A549 (cell line): ENCODE measurements at regions not wholly inside any gene's neighbourhood (a gene's known extent, or its start where the extent isn't known, plus 50 kb on each side); places are given as distances from the start of the nearest gene placed in this dataset.

Source experiments
- ATAC-seq, 2 experiments: fragments of 200-7000 bp in 1 of 2; fragments of >200 bp in 1 of 2; cut with Nextera tagmentation in 1 of 2; cut with Tn5 transposase in 1 of 2; 3 replicates each; pipeline versions ENCODE4 v1.8.0 to v1.9.1; 2018 to 2020; ENCODE audit warnings: mild to moderate bottlenecking in 1 of 2, moderate library complexity in 1 of 2
- CTCF ChIA-PET: fragments of 300-600 bp; sonication (Branson Sonifier 250); formaldehyde crosslinking; extraction: SDS; loops from one replicate; lab custom pipeline; 2021; ENCODE audit warnings: antibody characterized with exemption, inconsistent platforms; lab: Yijun Ruan, JAX
- POLR2A ChIA-PET: fragments of 350-600 bp; formaldehyde crosslinking; extraction: SDS; loops from one replicate; lab custom pipeline; 2021; ENCODE audit warnings: antibody characterized with exemption, inconsistent platforms; lab: Yijun Ruan, JAX
- DNase-seq, 2 experiments: peaks; one replicate each; pipeline versions ENCODE4 v3.0.0 to v3.0.0-alpha.2; 2011 to 2016; ENCODE audit warnings: low read depth in 1 of 2, low spot score in 1 of 2
- FAIRE-seq: peaks from 2 replicates; lab custom pipeline; 2011; peaks lifted over from hg19 to GRCh38; lab: Jason Lieb, UNC
- H3K27ac ChIP-seq, 2 experiments: fragments of >200 bp; sonication (Bioruptor Twin); formaldehyde crosslinking; 3 replicates each; pipeline ENCODE4 v1.5.1; 2016 to 2017
- H3K4me1 ChIP-seq: fragments of >200 bp; sonication (Bioruptor Twin); formaldehyde crosslinking; 3 replicates; pipeline ENCODE4 v1.6.1; 2016
- H3K4me2 ChIP-seq: fragments of >200 bp; sonication (Bioruptor Twin); formaldehyde crosslinking; 3 replicates; pipeline ENCODE4 v1.6.1; 2016
- H3K4me3 ChIP-seq: fragments of >200 bp; sonication (Bioruptor Twin); formaldehyde crosslinking; 3 replicates; pipeline ENCODE4 v1.5.1; 2016
- H3K9me3 ChIP-seq: fragments of >200 bp; sonication (Bioruptor Twin); formaldehyde crosslinking; 3 replicates; pipeline ENCODE4 v1.6.1; 2016
- BCL3 ChIP-seq: fragments of >200 bp; sonication (Bioruptor Twin); formaldehyde crosslinking; IDR thresholded peaks from 3 replicates; pipeline ENCODE4 v1.6.1; 2016
- CBX2 ChIP-seq: fragments of 200-600 bp; sonication (generic); IDR thresholded peaks from 2 replicates; pipeline ENCODE4 v1.6.1; 2016; ENCODE audit warnings: low read depth, mild to moderate bottlenecking, borderline replicate concordance
- CEBPB ChIP-seq, 2 experiments: fragments of >200 bp in 1 of 2; sonication (Bioruptor Twin) in 1 of 2; formaldehyde crosslinking in 1 of 2; IDR thresholded peaks; 2 replicates each; pipeline ENCODE4 v1.6.1; 2012 to 2016
- CHD4 ChIP-seq: fragments of 200-600 bp; sonication (generic); IDR thresholded peaks from 2 replicates; pipeline ENCODE4 v1.6.1; 2016; ENCODE audit warnings: antibody characterized with exemption, mild to moderate bottlenecking, borderline replicate concordance
- ELK1 ChIP-seq: fragments of 150-350 bp; IDR thresholded peaks from 2 replicates; pipeline ENCODE4 v1.6.1; 2014; ENCODE audit warnings: low read depth, mild to moderate bottlenecking, low read length
- FOXS1 ChIP-seq: fragments of 250-450 bp; sonication (Bioruptor Pico); IDR thresholded peaks from 2 replicates; pipeline ENCODE4 v1.5.0; 2020; ENCODE audit warnings: mild to moderate bottlenecking, moderate library complexity
- HMGXB4 ChIP-seq: fragments of 250-450 bp; sonication (Bioruptor Pico); IDR thresholded peaks from 2 replicates; pipeline ENCODE4 v1.5.0; 2021; ENCODE audit warnings: mild to moderate bottlenecking, moderate library complexity, borderline replicate concordance
- HOXB5 ChIP-seq: fragments of 250-450 bp; sonication (Bioruptor Pico); IDR thresholded peaks from 2 replicates; pipeline ENCODE4 v1.5.0; 2020; ENCODE audit warnings: mild to moderate bottlenecking, moderate library complexity
- JUN ChIP-seq, 2 experiments: fragments of >200 bp; sonication (Bioruptor Twin); formaldehyde crosslinking; IDR thresholded peaks; 2 replicates in 1 of 2; 3 replicates in 1 of 2; pipeline ENCODE4 v1.6.1; 2016 to 2017
- PBX3 ChIP-seq: IDR thresholded peaks from 2 replicates; pipeline ENCODE4 v1.6.1; 2012
- PHF8 ChIP-seq: fragments of 200-600 bp; sonication (generic); IDR thresholded peaks from 2 replicates; pipeline ENCODE4 v1.6.1; 2016; ENCODE audit warnings: low read depth, mild to moderate bottlenecking, antibody characterized with exemption, moderate library complexity, borderline replicate concordance
- POLR2AphosphoS2 ChIP-seq: conservative IDR thresholded peaks from 2 replicates; pipeline ENCODE4 v1.6.1; 2012; ENCODE audit warnings: low read length, improper control_type of control experiment, inconsistent platforms
- RAD21 ChIP-seq, 2 experiments: fragments of >200 bp in 1 of 2; sonication (Bioruptor Twin) in 1 of 2; formaldehyde crosslinking in 1 of 2; IDR thresholded peaks in 1 of 2; conservative IDR thresholded peaks in 1 of 2; 2 replicates in 1 of 2; 3 replicates in 1 of 2; pipeline ENCODE4 v1.6.1; 2012 to 2018; ENCODE audit warnings: inconsistent platforms in 1 of 2
- REST ChIP-seq: fragments of 200-600 bp; sonication (generic); IDR thresholded peaks from 2 replicates; pipeline ENCODE4 v1.6.1; 2016; ENCODE audit warnings: antibody characterized with exemption, mild to moderate bottlenecking, moderate library complexity
- SREBF2 ChIP-seq: fragments of 450-650 bp; IDR thresholded peaks from 2 replicates; pipeline ENCODE4 v1.6.1; 2014; ENCODE audit warnings: mild to moderate bottlenecking, moderate library complexity
- TFCP2L1 ChIP-seq: fragments of 250-450 bp; sonication (Bioruptor Pico); IDR thresholded peaks from 2 replicates; pipeline ENCODE4 v1.5.0; 2021; ENCODE audit warnings: mild to moderate bottlenecking
- ZSCAN20 ChIP-seq: fragments of 250-450 bp; sonication (Bioruptor Pico); IDR thresholded peaks from 2 replicates; pipeline ENCODE4 v1.8.0; 2022; ENCODE audit warnings: mild to moderate bottlenecking, moderate library complexity
- WGBS: methylation state at CpG from one replicate; pipeline ENCODE4 v1.1.6; 2017; ENCODE audit errors: missing lambda C conversion rate; 5-methylcytosine and 5-hydroxymethylcytosine counted together

- ATAC-seq (no peak), FAIRE-seq (no peak)
- ChIA-PET POLR2A (no interaction called here), CTCF (interaction anchor here (1.1 to 1.4 kb wide), 2 partner anchors 13 to 106 kb away, joined by 3 read pairs; no protein-coding TSS in a partner anchor)
- Histone ChIP-seq H3K4me2 (no peak overlapping the region), H3K4me1 (no peaks in the 10 kb centered on the region), H3K4me3 (no peak overlapping the region), H3K27ac (no peak overlapping the region)
- 17% methylated on average over 2 of the region's 2 CpGs for WGBS
- TF ChIP-seq TFCP2L1 (CRISPR knock-in tag) (no peak), PBX3 (no peak), RAD21 (conservative IDR thresholded peaks at IDR 0.05 in 1 of 2, IDR thresholded peaks at IDR 0.05 in 1 of 2) (no peak), REST (no peak), HOXB5 (CRISPR knock-in tag) (no peak), ZSCAN20 (CRISPR knock-in tag) (no peak)
- TF ChIP-seq, all 56 proteins: peak for 0
- no peaks in the 10 kb centered on the region for H3K9me3 ChIP-seq
- no peak for DNase-seq
These were observed 180.5 kb upstream of the MPHOSPH6 start for GRCh38 chr16:82350560-82350959.

- Histone ChIP-seq H3K9me3 (no peaks in the 10 kb centered on the region), H3K4me1 (no peaks in the 10 kb centered on the region), H3K27ac (no peak overlapping the region), H3K4me3 (no peak overlapping the region), H3K4me2 (no peak overlapping the region)
- FAIRE-seq (no peak), DNase-seq (no peak), ATAC-seq (no peak)
- WGBS, result 2% methylated on average over 2 of the region's 2 CpGs
- ChIA-PET POLR2A (no interaction called here), CTCF (no interaction called here)
- TF ChIP-seq POLR2AphosphoS2 (no peak), FOXS1 (no peak), BCL3 (no peak), ELK1 (no peak), JUN (IDR thresholded peaks at IDR 0.05) (no peak), CBX2 (no peak), PHF8 (no peak), HMGXB4 (CRISPR knock-in tag) (no peak), CHD4 (no peak), SREBF2 (no peak), CEBPB (IDR thresholded peaks at IDR 0.05) (no peak)
These were observed 175.3 kb upstream of the MPHOSPH6 start for GRCh38 chr16:82345318-82345717.
